H9 (cell line): ENCODE measurements at regions not wholly inside any gene's neighbourhood (a gene's known extent, or its start where the extent isn't known, plus 50 kb on each side); places are given as distances from the start of the nearest gene placed in this dataset.

ENCODE experiments used
- DNase-seq: peaks from one replicate; pipeline ENCODE4 v3.0.0-alpha.2; 2017
- H2AFZ ChIP-seq: one replicate; pipeline ENCODE4 v1.6.1; 2013; ENCODE audit warnings: mild to moderate bottlenecking, low read length, control low read depth, moderate library complexity
- H2AK5ac ChIP-seq: 2 replicates; pipeline ENCODE4 v1.6.1; 2013; ENCODE audit warnings: low read length, control low read depth, mixed read lengths; ENCODE audit not compliant: insufficient read length
- H2BK120ac ChIP-seq: one replicate; pipeline ENCODE4 v1.6.1; 2013; ENCODE audit warnings: low read depth, mild to moderate bottlenecking, low read length, control low read depth, inconsistent platforms; ENCODE audit not compliant: poor library complexity, severe bottlenecking
- H2BK12ac ChIP-seq: 2 replicates; pipeline ENCODE4 v1.6.1; 2013; ENCODE audit warnings: low read length, control low read depth, mixed read lengths, low read depth; ENCODE audit not compliant: insufficient read length
- H2BK15ac ChIP-seq: 2 replicates; pipeline ENCODE4 v1.6.1; 2013; ENCODE audit warnings: low read depth, low read length, control low read depth
- H2BK20ac ChIP-seq: one replicate; pipeline ENCODE4 v1.6.1; 2013; ENCODE audit warnings: low read depth, mild to moderate bottlenecking, low read length, control low read depth, inconsistent platforms; ENCODE audit not compliant: poor library complexity, severe bottlenecking
- H2BK5ac ChIP-seq: 2 replicates; pipeline ENCODE4 v1.6.1; 2013; ENCODE audit warnings: low read length, control low read depth, mixed read lengths; ENCODE audit not compliant: insufficient read length
- H3K14ac ChIP-seq: 2 replicates; pipeline ENCODE4 v1.6.1; 2013; ENCODE audit warnings: low read length, control low read depth; ENCODE audit not compliant: insufficient read depth
- H3K18ac ChIP-seq: 2 replicates; pipeline ENCODE4 v1.6.1; 2013; ENCODE audit warnings: low read depth, mild to moderate bottlenecking, mixed read lengths, low read length, control low read depth; ENCODE audit not compliant: insufficient read length
- H3K23ac ChIP-seq: 2 replicates; pipeline ENCODE4 v1.6.1; 2013; ENCODE audit warnings: low read length, control low read depth, mixed read lengths, low read depth; ENCODE audit not compliant: insufficient read length
- H3K23me2 ChIP-seq: 2 replicates; pipeline ENCODE4 v1.6.1; 2013; ENCODE audit warnings: low read depth, mild to moderate bottlenecking, mixed read lengths, low read length, control low read depth; ENCODE audit not compliant: insufficient read length, poor library complexity, severe bottlenecking
- H3K27ac ChIP-seq: 2 replicates; pipeline ENCODE4 v1.5.1; 2013; ENCODE audit warnings: low read length, control low read depth, mixed read lengths, low read depth; ENCODE audit not compliant: insufficient read length
- H3K27me3 ChIP-seq: 2 replicates; pipeline ENCODE4 v1.6.1; 2013; ENCODE audit warnings: low read length, control low read depth, inconsistent platforms; ENCODE audit not compliant: insufficient read depth
- H3K4ac ChIP-seq: 2 replicates; pipeline ENCODE4 v1.6.1; 2013; ENCODE audit warnings: low read depth, mild to moderate bottlenecking, control low read depth, inconsistent platforms, low read length, moderate library complexity
- H3K4me1 ChIP-seq: 2 replicates; pipeline ENCODE4 v1.6.1; 2013; ENCODE audit warnings: low read length, control low read depth, inconsistent platforms; ENCODE audit not compliant: insufficient read depth
- H3K4me2 ChIP-seq: 2 replicates; pipeline ENCODE4 v1.6.1; 2013; ENCODE audit warnings: low read length, control low read depth, mixed read lengths; ENCODE audit not compliant: insufficient read length, insufficient read depth
- H3K56ac ChIP-seq: 2 replicates; pipeline ENCODE4 v1.6.1; 2013; ENCODE audit warnings: low read depth, mild to moderate bottlenecking, mixed read lengths, low read length, control low read depth; ENCODE audit not compliant: insufficient read length
- H3K79me1 ChIP-seq: 2 replicates; pipeline ENCODE4 v1.6.1; 2013; ENCODE audit warnings: low read depth, mild to moderate bottlenecking, moderate library complexity, low read length, control low read depth, inconsistent platforms; ENCODE audit not compliant: insufficient read depth, poor library complexity, severe bottlenecking
- H3K79me2 ChIP-seq: 2 replicates; pipeline ENCODE4 v1.6.1; 2013; ENCODE audit warnings: low read length, control low read depth, inconsistent platforms; ENCODE audit not compliant: insufficient read depth
- H3K9ac ChIP-seq: 2 replicates; pipeline ENCODE4 v1.6.1; 2013; ENCODE audit warnings: low read length, control low read depth, mixed read lengths; ENCODE audit not compliant: insufficient read length; ENCODE audit errors: extremely low read depth
- H3K9me3 ChIP-seq: one replicate; pipeline ENCODE4 v1.6.1; 2013; ENCODE audit warnings: low read depth, low read length, inconsistent platforms; ENCODE audit not compliant: control insufficient read depth
- H3T11ph ChIP-seq: one replicate; pipeline ENCODE4 v1.6.1; 2013; ENCODE audit warnings: mild to moderate bottlenecking, low read length, control low read depth, inconsistent platforms
- H4K20me1 ChIP-seq: one replicate; pipeline ENCODE4 v1.6.1; 2013; ENCODE audit not compliant: control insufficient read depth, insufficient read length, insufficient read depth
- H4K5ac ChIP-seq: 2 replicates; pipeline ENCODE4 v1.6.1; 2013; ENCODE audit warnings: low read depth, mild to moderate bottlenecking, mixed read lengths, low read length, control low read depth; ENCODE audit not compliant: insufficient read length
- H4K8ac ChIP-seq: replicated peaks from 2 replicates; pipeline ENCODE4 v1.6.1; 2013; ENCODE audit warnings: low read length, control low read depth, mixed read lengths, low read depth; ENCODE audit not compliant: insufficient read length
- H4K91ac ChIP-seq: 2 replicates; pipeline ENCODE4 v1.6.1; 2013; ENCODE audit warnings: low read depth, mild to moderate bottlenecking, moderate library complexity, mixed read lengths, low read length, control low read depth; ENCODE audit not compliant: insufficient read length
- H3K27ac Mint-ChIP-seq, 3 experiments: 2 replicates in 2 of 3; 3 replicates in 1 of 3; pipeline ENCODE4 v1.8.0; 2020 to 2021; ENCODE audit warnings: mixed read lengths in 3 of 3, mild to moderate bottlenecking in 1 of 3, moderate library complexity in 1 of 3
- H3K27me3 Mint-ChIP-seq: 2 replicates; pipeline ENCODE4 v1.8.0; 2021; ENCODE audit warnings: low read depth, mild to moderate bottlenecking, moderate library complexity, mixed read lengths
- H3K36me3 Mint-ChIP-seq, 3 experiments: 2 replicates in 2 of 3; 3 replicates in 1 of 3; pipeline ENCODE4 v1.8.0; 2020 to 2021; ENCODE audit warnings: low read depth in 3 of 3, mixed read lengths in 3 of 3; ENCODE audit not compliant: insufficient read depth in 1 of 3
- H3K4me1 Mint-ChIP-seq, 2 experiments: 2 replicates each; pipeline ENCODE4 v1.8.0; 2020; ENCODE audit warnings: mixed read lengths in 2 of 2
- H3K4me3 Mint-ChIP-seq, 2 experiments: 2 replicates in 1 of 2; 3 replicates in 1 of 2; pipeline ENCODE4 v1.8.0; 2020 to 2021; ENCODE audit warnings: mild to moderate bottlenecking in 2 of 2, mixed read lengths in 2 of 2, moderate library complexity in 1 of 2
- H3K9me3 Mint-ChIP-seq, 2 experiments: 2 replicates in 1 of 2; 3 replicates in 1 of 2; pipeline ENCODE4 v1.8.0; 2020; ENCODE audit warnings: mild to moderate bottlenecking in 2 of 2, mixed read lengths in 2 of 2, moderate library complexity in 1 of 2
- WGBS: extraction: QIAGEN DNeasy Blood & Tissue Kit; methylation state at CpG from one replicate; pipeline ENCODE4 v1.1.7; 2013; ENCODE audit warnings: missing lambda C conversion rate, low lambda C conversion rate, mixed read lengths; ENCODE audit not compliant: insufficient read length; ENCODE audit errors: extremely low coverage; 5-methylcytosine and 5-hydroxymethylcytosine counted together
- TF ChIP-seq, protein P1 (sequence below): fragments of 200-600 bp; sonication (generic); conservative IDR thresholded peaks from 3 replicates; pipeline ENCODE4 v1.8.0; 2021; ENCODE audit warnings: antibody characterized with exemption, mild to moderate bottlenecking

DNA sequence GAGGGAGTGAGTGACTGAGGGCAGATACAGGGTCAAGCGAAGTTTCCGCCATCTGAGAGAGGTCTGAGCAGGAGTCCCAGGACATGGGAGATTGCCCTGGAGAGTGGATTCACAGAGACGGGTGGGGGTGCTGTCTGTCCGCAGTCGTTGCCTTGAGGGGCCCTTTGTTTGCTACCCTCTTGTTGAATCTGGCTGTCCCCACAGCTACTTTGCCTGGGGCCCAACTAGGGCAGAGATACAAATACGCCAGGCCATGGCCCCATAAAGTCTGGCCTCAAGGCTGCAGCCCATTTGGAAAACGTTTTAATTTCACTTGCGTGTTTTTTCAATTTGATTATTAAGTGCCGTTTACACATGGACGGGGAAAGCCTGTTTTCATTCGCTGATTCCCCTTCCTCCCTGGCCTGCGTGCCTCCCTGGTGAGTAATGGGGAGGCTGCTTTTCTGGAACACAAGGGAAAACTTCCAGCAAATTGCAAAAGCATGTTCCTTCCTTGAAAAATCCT lies 134.4 kb downstream of the SMIM20 start:
- Histone ChIP-seq H2BK20ac (no peak overlapping the region), H3K79me1 (no peaks in the 10 kb centered on the region), H2BK15ac (no peak overlapping the region), H3T11ph (no peak overlapping the region), H3K14ac (no peak overlapping the region), H3K18ac (no peak overlapping the region), H3K4me1 (no peaks in the 10 kb centered on the region), H4K20me1 (no peaks in the 10 kb centered on the region), H4K91ac (no peak overlapping the region), H3K23me2 (no peaks in the 10 kb centered on the region), H3K4ac (no peak overlapping the region), H3K27me3 (no peaks in the 10 kb centered on the region), H2BK5ac (no peak overlapping the region), H2BK12ac (no peak overlapping the region), H3K9ac (no peak overlapping the region), H2BK120ac (no peak overlapping the region), H3K23ac (no peak overlapping the region), H4K5ac (no peak overlapping the region), H3K79me2 (no peaks in the 10 kb centered on the region), H3K9me3 (no peaks in the 10 kb centered on the region), H4K8ac (no peak overlapping the region), H2AFZ (peak overlapping the region; percentile 44), H2AK5ac (no peak overlapping the region), H3K27ac (no peak overlapping the region), H3K56ac (no peak overlapping the region), H3K4me2 (no peak overlapping the region)
- Mint-ChIP-seq H3K4me3 (no peak overlapping the region), H3K27me3 (peaks cover 16% of the 10 kb centered on the region), H3K36me3 (peaks cover 0 to 5% (median 3%) of the 10 kb centered on the region in 3 experiments; a peak in 3 of 7 replicates), H3K9me3 (peaks cover 3% of the 10 kb centered on the region in 2 experiments; a peak in 4 of 5 replicates), H3K4me1 (peaks cover 22 to 25% of the 10 kb centered on the region in 2 experiments), H3K27ac (0 out of 7 replicates have a peak overlapping the region, but pooled peaks of 1 of the 3 experiments have one; percentile 46)
- TF ChIP-seq, protein P1, sequence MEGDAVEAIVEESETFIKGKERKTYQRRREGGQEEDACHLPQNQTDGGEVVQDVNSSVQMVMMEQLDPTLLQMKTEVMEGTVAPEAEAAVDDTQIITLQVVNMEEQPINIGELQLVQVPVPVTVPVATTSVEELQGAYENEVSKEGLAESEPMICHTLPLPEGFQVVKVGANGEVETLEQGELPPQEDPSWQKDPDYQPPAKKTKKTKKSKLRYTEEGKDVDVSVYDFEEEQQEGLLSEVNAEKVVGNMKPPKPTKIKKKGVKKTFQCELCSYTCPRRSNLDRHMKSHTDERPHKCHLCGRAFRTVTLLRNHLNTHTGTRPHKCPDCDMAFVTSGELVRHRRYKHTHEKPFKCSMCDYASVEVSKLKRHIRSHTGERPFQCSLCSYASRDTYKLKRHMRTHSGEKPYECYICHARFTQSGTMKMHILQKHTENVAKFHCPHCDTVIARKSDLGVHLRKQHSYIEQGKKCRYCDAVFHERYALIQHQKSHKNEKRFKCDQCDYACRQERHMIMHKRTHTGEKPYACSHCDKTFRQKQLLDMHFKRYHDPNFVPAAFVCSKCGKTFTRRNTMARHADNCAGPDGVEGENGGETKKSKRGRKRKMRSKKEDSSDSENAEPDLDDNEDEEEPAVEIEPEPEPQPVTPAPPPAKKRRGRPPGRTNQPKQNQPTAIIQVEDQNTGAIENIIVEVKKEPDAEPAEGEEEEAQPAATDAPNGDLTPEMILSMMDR: no peak
- DNase-seq: no peak
- no CpG with 5 or more reads among the region's 12 CpGs for WGBS
